Activated B cell treated with CpG ODN at 0.5 μM for 24 hours (primary cell): ENCODE measurements at regions not wholly inside any gene's neighbourhood (a gene's known extent, or its start where the extent isn't known, plus 50 kb on each side); places are given as distances from the start of the nearest gene placed in this dataset.
"Not testable (repeated sequence)": the region's sequence is repeated elsewhere in the genome, so short reads cannot be mapped to it uniquely, and the experiment has no call there.

Experiments used
- ATAC-seq: fragments of 200-7000 bp; cut with Tn5 transposase; one replicate; pipeline ENCODE4 v1.10.0; 2021; ENCODE audit warnings: low read depth, mild to moderate bottlenecking, moderate library complexity
- CTCF ChIA-PET: fragments of 350-600 bp; sonication (Branson Sonifier 250); formaldehyde crosslinking; loops from one replicate; lab custom pipeline; 2021; ENCODE audit warnings: antibody characterized with exemption; lab: Charles Lee
- POLR2A ChIA-PET: fragments of 350-600 bp; sonication (Branson Sonifier 250); formaldehyde crosslinking; loops from one replicate; lab custom pipeline; 2021; ENCODE audit warnings: antibody characterized with exemption; lab: Charles Lee
- DNase-seq: peaks from one replicate; pipeline ENCODE4 v3.0.0; 2022
- H3K27ac Mint-ChIP-seq: one replicate; pipeline ENCODE4 v1.8.0; 2020; ENCODE audit warnings: mixed read lengths
- H3K27me3 Mint-ChIP-seq: one replicate; pipeline ENCODE4 v1.8.0; 2021; ENCODE audit warnings: mixed read lengths
- H3K36me3 Mint-ChIP-seq: one replicate; pipeline ENCODE4 v1.8.0; 2021; ENCODE audit warnings: low read depth, mixed read lengths
- H3K4me1 Mint-ChIP-seq: one replicate; pipeline ENCODE4 v1.8.0; 2021; ENCODE audit warnings: mixed read lengths
- H3K4me3 Mint-ChIP-seq: one replicate; pipeline ENCODE4 v1.8.0; 2020; ENCODE audit warnings: mild to moderate bottlenecking, mixed read lengths
- H3K9me3 Mint-ChIP-seq: one replicate; pipeline ENCODE4 v1.8.0; 2020; ENCODE audit warnings: mixed read lengths
- CTCF ChIP-seq: fragments of 200-600 bp; IDR thresholded peaks from one replicate; pipeline ENCODE4 v1.8.0; 2022; ENCODE audit warnings: antibody characterized with exemption, mild to moderate bottlenecking
- intact Hi-C: fragments of 100-400 bp; cut with micrococcal nuclease; formaldehyde crosslinking; loops from one replicate; pipeline ENCODE4 v1.15.1; 2024

- ChIA-PET POLR2A (no interaction called here), CTCF (no interaction called here)
- ATAC-seq: no peak
- H3K9me3 Mint-ChIP-seq: peaks cover 7% of the 10 kb centered on the region
- H3K4me1 Mint-ChIP-seq: no peaks in the 10 kb centered on the region
- no peak for DNase-seq
- no peaks in the 10 kb centered on the region for H3K27me3 Mint-ChIP-seq
- no peak for TF ChIP-seq CTCF
- no peak overlapping the region for H3K4me3 Mint-ChIP-seq
- intact Hi-C loops: no loop called here
- H3K36me3 Mint-ChIP-seq: no peaks in the 10 kb centered on the region
- H3K27ac Mint-ChIP-seq: no peak overlapping the region
These were observed 190.2 kb upstream of the SSTR4 start for GRCh38 chr20:22844959-22845358.

- no peak overlapping the region for H3K4me3 Mint-ChIP-seq
- no peak for TF ChIP-seq CTCF
- peaks cover 7% of the 10 kb centered on the region for H3K9me3 Mint-ChIP-seq
- intact Hi-C loops: no loop called here
- no peaks in the 10 kb centered on the region for H3K27me3 Mint-ChIP-seq
- no peaks in the 10 kb centered on the region for H3K4me1 Mint-ChIP-seq
- no peak for ATAC-seq
- no peaks in the 10 kb centered on the region for H3K36me3 Mint-ChIP-seq
- DNase-seq: no peak
- POLR2A ChIA-PET: no interaction called here
- CTCF ChIA-PET: no interaction called here
- H3K27ac Mint-ChIP-seq: no peak overlapping the region
These were observed 188.2 kb upstream of the SSTR4 start for GRCh38 chr20:22846863-22847262.

GRCh38 chr20:22848364-22848763 is 186.7 kb upstream of the SSTR4 start:
- Mint-ChIP-seq H3K36me3 (no peaks in the 10 kb centered on the region), H3K9me3 (peaks cover 7% of the 10 kb centered on the region), H3K27me3 (no peaks in the 10 kb centered on the region), H3K4me1 (no peaks in the 10 kb centered on the region), H3K27ac (no peak overlapping the region), H3K4me3 (no peak overlapping the region)
- TF ChIP-seq CTCF: no peak
- intact Hi-C loops: no loop called here
- DNase-seq (no peak), ATAC-seq (no peak)
- ChIA-PET POLR2A (no interaction called here), CTCF (no interaction called here)

GRCh38 chr20:22851679-22852346 is 183.3 kb upstream of the SSTR4 start:
- CTCF ChIA-PET, H3K27me3 Mint-ChIP-seq, H3K4me3 Mint-ChIP-seq, ATAC-seq, H3K4me1 Mint-ChIP-seq, H3K27ac Mint-ChIP-seq, DNase-seq, H3K36me3 Mint-ChIP-seq, intact Hi-C loops, POLR2A ChIA-PET: not testable (repeated sequence)
- peaks cover 12% of the 10 kb centered on the region for H3K9me3 Mint-ChIP-seq

- ChIA-PET CTCF (no interaction called here), POLR2A (no interaction called here)
- Mint-ChIP-seq H3K36me3 (no peaks in the 10 kb centered on the region), H3K27ac (no peak overlapping the region), H3K4me1 (no peaks in the 10 kb centered on the region), H3K4me3 (no peak overlapping the region), H3K27me3 (no peaks in the 10 kb centered on the region), H3K9me3 (no peaks in the 10 kb centered on the region)
- no peak for TF ChIP-seq CTCF
- intact Hi-C loops: no loop called here
- ATAC-seq (no peak), DNase-seq (no peak)
These were observed 173.7 kb upstream of the SSTR4 start for GRCh38 chr20:22861231-22861980.
